DOHH2 (cell line): ENCODE measurements at regions not wholly inside any gene's neighbourhood (a gene's known extent, or its start where the extent isn't known, plus 50 kb on each side); places are given as distances from the start of the nearest gene placed in this dataset.

Experiments used
- H3F3A ChIP-seq: fragments of 200-600 bp; sonication (generic), shearing (Covaris generic); 2 replicates; pipeline ENCODE4 v1.6.0; 2016; ENCODE audit warnings: antibody characterized with exemption, mild to moderate bottlenecking; ENCODE audit not compliant: control insufficient read depth, insufficient read depth
- H3K27ac ChIP-seq: fragments of 200-600 bp; sonication (generic); 2 replicates; pipeline ENCODE4 v1.5.1; 2014; ENCODE audit warnings: low read depth, mild to moderate bottlenecking, low read length, moderate library complexity
- H3K27me3 ChIP-seq: fragments of 200-600 bp; sonication (generic); 2 replicates; pipeline ENCODE4 v1.6.1; 2014; ENCODE audit warnings: mild to moderate bottlenecking, low read length, mixed read lengths; ENCODE audit not compliant: control insufficient read depth
- H3K36me3 ChIP-seq: fragments of 200-600 bp; sonication (generic); 2 replicates; pipeline ENCODE4 v1.6.1; 2014; ENCODE audit warnings: mild to moderate bottlenecking, low read length, moderate library complexity, mixed read lengths; ENCODE audit not compliant: control insufficient read depth
- H3K4me1 ChIP-seq: fragments of 200-600 bp; sonication (generic); 2 replicates; pipeline ENCODE4 v1.6.1; 2014; ENCODE audit warnings: mild to moderate bottlenecking, low read length, mixed read lengths; ENCODE audit not compliant: control insufficient read depth
- H3K4me2 ChIP-seq: fragments of 200-600 bp; sonication (generic); 2 replicates; pipeline ENCODE4 v1.6.0; 2014; ENCODE audit warnings: mild to moderate bottlenecking, low read length, moderate library complexity
- H3K4me3 ChIP-seq: fragments of 200-600 bp; sonication (generic); 2 replicates; pipeline ENCODE4 v1.5.1; 2014; ENCODE audit warnings: mild to moderate bottlenecking, low read length, mixed read lengths
- H3K79me2 ChIP-seq: fragments of 200-600 bp; sonication (generic); 2 replicates; pipeline ENCODE4 v1.6.1; 2014; ENCODE audit warnings: mild to moderate bottlenecking, low read length, mixed read lengths; ENCODE audit not compliant: control insufficient read depth
- H3K9me2 ChIP-seq: fragments of 200-600 bp; sonication (generic); replicated peaks from 2 replicates; pipeline ENCODE4 v1.6.1; 2014; ENCODE audit warnings: mild to moderate bottlenecking, low read length, mixed read lengths; ENCODE audit not compliant: control insufficient read depth
- H3K9me3 ChIP-seq: fragments of 200-600 bp; sonication (generic); 2 replicates; pipeline ENCODE4 v1.6.1; 2014; ENCODE audit warnings: antibody characterized with exemption, low read length, mixed read lengths; ENCODE audit not compliant: control insufficient read depth, insufficient read depth
- H4K20me1 ChIP-seq: fragments of 200-600 bp; sonication (generic); 2 replicates; pipeline ENCODE4 v1.6.0; 2014; ENCODE audit warnings: low read depth, mild to moderate bottlenecking, antibody characterized with exemption, low read length, moderate library complexity; ENCODE audit not compliant: control insufficient read depth, insufficient read depth
- EZH2phosphoT487 ChIP-seq: fragments of 200-600 bp; sonication (generic); IDR thresholded peaks from 2 replicates; pipeline ENCODE4 v1.6.1; 2017; ENCODE audit warnings: borderline replicate concordance, mild to moderate bottlenecking, antibody characterized with exemption, low read length, moderate library complexity, mixed read lengths
- TF ChIP-seq, protein P1 (sequence below): fragments of 200-600 bp; sonication (generic); IDR thresholded peaks from one replicate; pipeline ENCODE4 v1.5.1; 2014; ENCODE audit warnings: antibody characterized with exemption, mild to moderate bottlenecking, low read depth, low read length; ENCODE audit not compliant: poor library complexity, severe bottlenecking

DNA sequence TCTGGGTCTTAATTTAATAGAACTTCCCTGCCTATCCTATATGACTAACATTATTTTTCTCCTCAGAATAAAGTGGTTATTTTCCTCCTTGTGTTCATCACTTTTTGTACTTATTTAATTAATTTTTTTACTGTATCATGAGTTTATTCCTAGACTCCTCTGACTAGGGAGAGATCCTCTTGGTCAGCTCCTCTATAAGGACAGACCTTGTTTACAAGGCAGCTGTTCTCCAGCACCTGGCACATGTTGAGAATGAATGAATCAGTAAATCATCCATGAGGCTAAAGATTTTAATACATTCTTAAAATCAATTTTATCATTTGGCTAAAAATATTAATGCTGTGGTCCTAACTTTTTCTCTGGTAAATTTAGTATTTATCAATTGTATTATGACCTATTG is 139.8 kb downstream of the NUDT12 start:
- no peak overlapping the region for H3K27ac ChIP-seq
- H3K9me2 ChIP-seq = no peaks in the 10 kb centered on the region
- TF ChIP-seq, protein P1, sequence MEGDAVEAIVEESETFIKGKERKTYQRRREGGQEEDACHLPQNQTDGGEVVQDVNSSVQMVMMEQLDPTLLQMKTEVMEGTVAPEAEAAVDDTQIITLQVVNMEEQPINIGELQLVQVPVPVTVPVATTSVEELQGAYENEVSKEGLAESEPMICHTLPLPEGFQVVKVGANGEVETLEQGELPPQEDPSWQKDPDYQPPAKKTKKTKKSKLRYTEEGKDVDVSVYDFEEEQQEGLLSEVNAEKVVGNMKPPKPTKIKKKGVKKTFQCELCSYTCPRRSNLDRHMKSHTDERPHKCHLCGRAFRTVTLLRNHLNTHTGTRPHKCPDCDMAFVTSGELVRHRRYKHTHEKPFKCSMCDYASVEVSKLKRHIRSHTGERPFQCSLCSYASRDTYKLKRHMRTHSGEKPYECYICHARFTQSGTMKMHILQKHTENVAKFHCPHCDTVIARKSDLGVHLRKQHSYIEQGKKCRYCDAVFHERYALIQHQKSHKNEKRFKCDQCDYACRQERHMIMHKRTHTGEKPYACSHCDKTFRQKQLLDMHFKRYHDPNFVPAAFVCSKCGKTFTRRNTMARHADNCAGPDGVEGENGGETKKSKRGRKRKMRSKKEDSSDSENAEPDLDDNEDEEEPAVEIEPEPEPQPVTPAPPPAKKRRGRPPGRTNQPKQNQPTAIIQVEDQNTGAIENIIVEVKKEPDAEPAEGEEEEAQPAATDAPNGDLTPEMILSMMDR = no peak
- TF ChIP-seq EZH2phosphoT487 = no peak
- H3K4me3 ChIP-seq = no peak overlapping the region
- H3K27me3 ChIP-seq = no peaks in the 10 kb centered on the region
- no peaks in the 10 kb centered on the region for H3K4me1 ChIP-seq
- no peaks in the 10 kb centered on the region for H3K9me3 ChIP-seq
- H3F3A ChIP-seq = no peaks in the 10 kb centered on the region
- H4K20me1 ChIP-seq = no peaks in the 10 kb centered on the region
- H3K4me2 ChIP-seq = no peak overlapping the region
- H3K79me2 ChIP-seq = no peaks in the 10 kb centered on the region
- H3K36me3 ChIP-seq = no peaks in the 10 kb centered on the region

DNA sequence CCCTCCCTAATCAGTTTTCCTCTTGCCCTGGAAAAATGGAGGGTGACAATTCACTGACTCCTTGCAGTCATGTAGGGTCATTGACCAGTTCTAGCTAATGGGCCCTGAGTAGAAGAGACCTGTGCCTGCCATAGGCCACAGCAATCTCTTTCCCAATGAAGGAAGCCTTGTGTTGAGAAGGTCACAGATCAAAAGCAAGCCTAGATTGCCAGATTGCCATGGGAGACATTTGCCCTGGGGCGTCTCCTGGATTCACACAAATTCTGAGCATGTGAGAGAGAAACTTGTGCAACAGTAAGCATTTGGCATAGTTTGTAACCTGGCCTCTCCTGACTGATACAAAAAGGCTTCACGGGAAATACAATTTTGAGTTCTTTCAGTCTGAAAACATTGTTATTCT is 148.0 kb downstream of the NUDT12 start:
- Histone ChIP-seq H4K20me1 (no peaks in the 10 kb centered on the region), H3K9me2 (no peaks in the 10 kb centered on the region), H3K4me3 (no peak overlapping the region), H3K4me2 (no peak overlapping the region), H3F3A (no peaks in the 10 kb centered on the region), H3K9me3 (no peaks in the 10 kb centered on the region), H3K4me1 (no peaks in the 10 kb centered on the region), H3K27ac (no peak overlapping the region), H3K27me3 (no peaks in the 10 kb centered on the region), H3K79me2 (no peaks in the 10 kb centered on the region), H3K36me3 (no peaks in the 10 kb centered on the region)
- no peak for TF ChIP-seq EZH2phosphoT487
- TF ChIP-seq, protein P1 = no peak

DNA sequence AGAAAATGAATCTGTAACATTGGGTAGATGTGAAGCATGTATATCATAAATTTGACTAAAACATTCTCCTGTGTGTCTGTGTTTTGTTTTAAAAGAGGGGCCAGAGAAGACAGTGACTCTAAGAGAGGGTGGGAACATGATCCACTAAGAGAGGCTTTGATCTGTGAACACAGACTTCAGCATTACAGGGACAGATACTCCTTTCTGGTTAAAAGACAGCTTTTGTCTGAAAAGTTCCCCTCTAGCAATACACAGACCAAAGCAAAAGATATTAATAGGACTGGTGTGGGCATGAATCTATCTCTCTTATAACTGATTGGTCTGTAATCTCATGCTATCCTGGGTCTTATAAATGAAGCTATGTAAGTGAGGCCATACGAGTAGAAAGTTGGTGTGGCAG is 150.9 kb downstream of the NUDT12 start:
- Histone ChIP-seq H3K27ac (no peak overlapping the region), H3F3A (no peaks in the 10 kb centered on the region), H3K9me3 (no peaks in the 10 kb centered on the region), H3K27me3 (no peaks in the 10 kb centered on the region), H3K4me2 (no peak overlapping the region), H3K9me2 (no peaks in the 10 kb centered on the region), H3K4me1 (no peaks in the 10 kb centered on the region), H3K79me2 (no peaks in the 10 kb centered on the region), H3K4me3 (no peak overlapping the region), H3K36me3 (no peaks in the 10 kb centered on the region), H4K20me1 (no peaks in the 10 kb centered on the region; the same call in 1 of the 2 replicates)
- TF ChIP-seq, protein P1 = no peak
- TF ChIP-seq EZH2phosphoT487 = no peak

DNA sequence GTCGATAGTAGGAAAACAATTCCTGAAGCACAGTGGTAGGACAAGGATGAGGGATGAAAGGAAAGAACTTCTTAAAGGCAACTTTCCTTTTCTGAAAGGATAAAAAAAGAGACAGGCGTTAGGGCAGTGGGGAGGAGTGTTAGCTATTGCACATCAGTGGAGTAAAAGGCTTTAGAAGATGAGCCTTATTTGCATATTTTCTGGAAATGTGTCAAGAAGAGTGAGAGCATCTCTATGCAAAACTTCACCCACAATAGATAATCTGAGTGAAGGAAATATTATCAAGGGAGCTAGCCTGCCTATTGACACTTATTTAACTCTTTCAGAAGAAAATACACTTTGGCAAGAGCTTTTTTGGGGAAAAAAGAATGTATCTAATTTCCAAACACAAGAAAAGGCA is 151.6 kb downstream of the MACIR start:
- no peak overlapping the region for H3K4me2 ChIP-seq
- no peak overlapping the region for H3K27ac ChIP-seq
- H3K79me2 ChIP-seq = no peaks in the 10 kb centered on the region
- H3K9me3 ChIP-seq = no peaks in the 10 kb centered on the region
- no peaks in the 10 kb centered on the region for H3K9me2 ChIP-seq
- no peaks in the 10 kb centered on the region; the same call in 1 of the 2 replicates for H4K20me1 ChIP-seq
- TF ChIP-seq, protein P1 = no peak
- TF ChIP-seq EZH2phosphoT487 = no peak
- no peaks in the 10 kb centered on the region for H3K27me3 ChIP-seq
- H3F3A ChIP-seq = no peaks in the 10 kb centered on the region
- no peaks in the 10 kb centered on the region for H3K4me1 ChIP-seq
- no peaks in the 10 kb centered on the region for H3K36me3 ChIP-seq
- no peak overlapping the region for H3K4me3 ChIP-seq
